ENCODE measurements at regions not wholly inside any gene's neighbourhood (a gene's known extent, or its start where the extent isn't known, plus 50 kb on each side); places are given as distances from the start of the nearest gene placed in this dataset.

DNA sequence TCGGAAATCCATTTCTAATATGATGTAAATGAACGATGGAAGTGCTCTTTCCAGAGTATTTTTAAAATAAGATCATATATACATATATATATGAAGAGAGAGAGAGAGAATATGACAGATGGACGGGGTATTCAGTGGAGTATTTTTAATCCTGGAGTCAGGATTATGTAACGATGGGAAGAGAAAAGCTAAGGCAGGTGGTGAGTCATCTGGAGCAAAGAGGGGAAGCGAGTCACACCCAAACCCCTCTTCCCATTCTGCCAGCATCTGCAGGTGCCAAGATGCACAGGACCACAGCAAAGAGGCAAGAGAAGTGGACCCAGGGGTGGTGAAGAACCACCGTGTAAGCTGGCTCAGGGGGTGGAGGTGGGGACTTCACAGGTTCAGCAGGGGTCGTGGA, 102.7 kb upstream of the GRIK3 start:
- no peak for TF ChIP-seq POLR2A (IDR thresholded peaks at IDR 0.05)
- TF ChIP-seq POLR2AphosphoS5 (IDR thresholded peaks at IDR 0.05): no peak
- TF ChIP-seq, protein P1, sequence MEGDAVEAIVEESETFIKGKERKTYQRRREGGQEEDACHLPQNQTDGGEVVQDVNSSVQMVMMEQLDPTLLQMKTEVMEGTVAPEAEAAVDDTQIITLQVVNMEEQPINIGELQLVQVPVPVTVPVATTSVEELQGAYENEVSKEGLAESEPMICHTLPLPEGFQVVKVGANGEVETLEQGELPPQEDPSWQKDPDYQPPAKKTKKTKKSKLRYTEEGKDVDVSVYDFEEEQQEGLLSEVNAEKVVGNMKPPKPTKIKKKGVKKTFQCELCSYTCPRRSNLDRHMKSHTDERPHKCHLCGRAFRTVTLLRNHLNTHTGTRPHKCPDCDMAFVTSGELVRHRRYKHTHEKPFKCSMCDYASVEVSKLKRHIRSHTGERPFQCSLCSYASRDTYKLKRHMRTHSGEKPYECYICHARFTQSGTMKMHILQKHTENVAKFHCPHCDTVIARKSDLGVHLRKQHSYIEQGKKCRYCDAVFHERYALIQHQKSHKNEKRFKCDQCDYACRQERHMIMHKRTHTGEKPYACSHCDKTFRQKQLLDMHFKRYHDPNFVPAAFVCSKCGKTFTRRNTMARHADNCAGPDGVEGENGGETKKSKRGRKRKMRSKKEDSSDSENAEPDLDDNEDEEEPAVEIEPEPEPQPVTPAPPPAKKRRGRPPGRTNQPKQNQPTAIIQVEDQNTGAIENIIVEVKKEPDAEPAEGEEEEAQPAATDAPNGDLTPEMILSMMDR (IDR thresholded peaks at IDR 0.05): no peak
- TF ChIP-seq EP300 (IDR thresholded peaks at IDR 0.05): no peak
- 55 to 67% methylated on average over 7 of the region's 7 CpGs for WGBS, 2 donors
- Histone ChIP-seq H3K36me3 (no peaks in the 10 kb centered on the region), H3K9me3 (no peaks in the 10 kb centered on the region), H3K27me3 (peaks cover 0 to 32% (median 5%) of the 10 kb centered on the region in 3 donors), H3K27ac (no peak overlapping the region), H3K4me3 (no peak overlapping the region), H3K4me1 (no peaks in the 10 kb centered on the region)
- intact Hi-C loops (cut with DNase I): no loop called here
- no peak for DNase-seq

DNA sequence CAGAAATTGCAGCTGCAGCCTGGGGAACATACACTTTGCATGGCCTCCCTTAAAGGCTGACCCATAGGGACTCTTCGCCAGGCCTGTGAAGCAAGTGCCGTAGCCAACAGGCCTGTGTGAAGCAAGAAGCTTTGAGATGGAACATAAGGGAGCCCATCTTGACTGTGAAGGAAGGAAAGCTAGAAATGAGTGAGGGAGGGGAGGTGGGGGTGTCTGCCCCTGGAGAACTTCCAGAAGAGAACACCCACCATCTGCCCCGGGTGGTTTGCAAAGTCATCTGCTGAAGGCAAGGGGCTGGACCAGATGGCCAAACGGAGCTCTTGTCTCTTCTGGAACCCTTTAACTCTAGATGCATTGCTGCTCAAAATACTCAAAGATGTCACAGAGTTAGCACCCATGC, 103.3 kb upstream of the GRIK3 start:
- WGBS, 2 donors: 86% methylated on average over 4 of the region's 4 CpGs
- Histone ChIP-seq H3K4me1 (no peaks in the 10 kb centered on the region), H3K27me3 (peaks cover 0 to 29% (median 5%) of the 10 kb centered on the region in 3 donors), H3K36me3 (no peaks in the 10 kb centered on the region), H3K4me3 (no peak overlapping the region), H3K27ac (no peak overlapping the region), H3K9me3 (no peaks in the 10 kb centered on the region)
- TF ChIP-seq POLR2A (IDR thresholded peaks at IDR 0.05) (no peak), EP300 (IDR thresholded peaks at IDR 0.05) (no peak), POLR2AphosphoS5 (IDR thresholded peaks at IDR 0.05) (no peak)
- TF ChIP-seq, protein P1 (IDR thresholded peaks at IDR 0.05): no peak
- DNase-seq: no peak
- intact Hi-C loops (cut with DNase I): no loop called here

DNA sequence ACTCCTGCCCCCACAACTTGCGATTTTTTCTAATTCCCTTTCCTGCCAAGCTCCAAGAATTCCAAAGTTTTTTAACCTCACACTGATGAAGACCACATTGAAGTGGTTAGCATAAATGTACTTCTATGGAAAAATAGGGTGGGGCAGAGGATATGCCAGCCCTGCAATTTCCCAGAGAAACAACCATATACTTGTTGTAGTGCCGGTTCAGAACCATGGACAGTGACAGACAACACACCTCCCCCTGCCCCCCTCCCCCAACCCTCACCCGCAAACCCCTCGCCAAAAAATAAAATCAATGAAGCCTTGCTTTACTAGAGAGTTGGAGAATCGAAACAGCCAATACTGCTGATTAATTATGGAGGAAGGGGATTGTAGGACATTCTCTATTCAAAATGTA, 109.5 kb upstream of the GRIK3 start:
- no peak overlapping the region for H3K27ac ChIP-seq
- no peak for DNase-seq
- H3K4me3 ChIP-seq: no peak overlapping the region
- H3K9me3 ChIP-seq: no peaks in the 10 kb centered on the region
- no peaks in the 10 kb centered on the region for H3K36me3 ChIP-seq
- no peaks in the 10 kb centered on the region for H3K4me1 ChIP-seq
- WGBS, 2 donors: 33 to 39% methylated on average over 5 of the region's 5 CpGs
- no peak for TF ChIP-seq POLR2A (IDR thresholded peaks at IDR 0.05)
- no peak for TF ChIP-seq EP300 (IDR thresholded peaks at IDR 0.05)
- TF ChIP-seq, protein P1 (IDR thresholded peaks at IDR 0.05): no peak
- no peak for TF ChIP-seq POLR2AphosphoS5 (IDR thresholded peaks at IDR 0.05)
- H3K27me3 ChIP-seq: peaks cover 0 to 5% (median 0%) of the 10 kb centered on the region in 3 donors
- intact Hi-C loops (cut with DNase I): no loop called here

DNA sequence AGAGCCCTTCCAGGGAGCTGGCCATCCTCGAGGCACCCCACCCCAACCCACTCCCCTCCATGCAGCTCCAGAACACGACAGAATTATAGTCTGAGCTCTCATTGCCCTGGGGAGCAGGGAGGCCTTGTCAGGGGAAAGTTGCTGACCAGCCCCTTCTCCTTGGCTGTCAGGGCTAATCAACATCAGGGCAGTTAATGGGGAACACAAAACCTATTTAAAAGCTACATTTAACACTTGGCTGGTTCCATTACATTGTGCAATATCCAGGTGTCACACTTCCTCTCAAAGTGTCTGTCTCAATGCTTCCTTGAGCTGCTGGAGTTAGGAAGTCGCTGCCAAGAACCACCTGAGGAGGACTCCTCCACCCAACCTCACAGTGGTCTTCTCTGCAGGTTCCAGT, 111.8 kb upstream of the GRIK3 start:
- intact Hi-C loops (cut with DNase I): no loop called here
- no peak for TF ChIP-seq POLR2A (IDR thresholded peaks at IDR 0.05)
- TF ChIP-seq EP300 (IDR thresholded peaks at IDR 0.05): no peak
- TF ChIP-seq POLR2AphosphoS5 (IDR thresholded peaks at IDR 0.05): no peak
- TF ChIP-seq, protein P1 (IDR thresholded peaks at IDR 0.05): no peak
- no peaks in the 10 kb centered on the region for H3K4me1 ChIP-seq
- no peak overlapping the region for H3K4me3 ChIP-seq
- H3K27ac ChIP-seq: no peak overlapping the region
- H3K27me3 ChIP-seq: peaks cover 0 to 5% (median 0%) of the 10 kb centered on the region in 3 donors
- 33 to 49% methylated on average over 3 of the region's 3 CpGs for WGBS, 2 donors
- no peaks in the 10 kb centered on the region for H3K9me3 ChIP-seq
- no peak for DNase-seq
- no peaks in the 10 kb centered on the region for H3K36me3 ChIP-seq

DNA sequence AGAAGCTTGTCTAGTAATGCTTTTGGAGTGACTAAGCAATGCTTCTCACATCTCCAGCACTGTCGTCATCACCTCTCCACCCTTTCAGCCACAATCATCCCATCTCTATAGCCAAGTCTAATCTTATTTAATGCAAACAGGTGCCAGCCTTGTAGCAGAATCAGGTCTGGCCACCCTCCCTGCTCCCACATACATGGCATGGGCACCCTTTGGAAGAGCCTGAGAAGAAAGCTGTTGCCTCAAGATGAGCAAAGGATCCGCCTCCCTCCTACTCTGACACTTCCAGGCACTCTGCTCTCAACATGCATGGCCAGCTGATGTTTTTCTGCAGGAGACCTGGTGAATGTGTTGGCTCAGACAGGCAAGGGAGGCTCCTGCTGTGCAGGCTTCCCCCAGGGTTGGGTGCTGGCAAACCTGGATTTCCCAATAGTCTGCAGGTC, 113.1 kb upstream of the GRIK3 start:
- Histone ChIP-seq H3K4me1 (no peaks in the 10 kb centered on the region), H3K27me3 (no peaks in the 10 kb centered on the region), H3K4me3 (no peak overlapping the region), H3K36me3 (no peaks in the 10 kb centered on the region), H3K9me3 (no peaks in the 10 kb centered on the region), H3K27ac (no peak overlapping the region)
- DNase-seq: no peak
- WGBS, 2 donors: 78 to 84% methylated on average over 2 of the region's 2 CpGs
- intact Hi-C loops (cut with DNase I): no loop called here
- TF ChIP-seq POLR2A (IDR thresholded peaks at IDR 0.05): no peak

Data from sigmoid colon (tissue), 6 donors.